ENCODE measurements at regions not wholly inside any gene's neighbourhood (a gene's known extent, or its start where the extent isn't known, plus 50 kb on each side); places are given as distances from the start of the nearest gene placed in this dataset.

GRCh38 chr11:121241343-121242211 is 51.0 kb upstream of the SC5D start:
- DNase-seq (ENCODE audit: low read depth, low spot score) = no peak
- Mint-ChIP-seq H3K36me3 (ENCODE audit: low read depth) (no peaks in the 10 kb centered on the region), H3K4me1 (peaks cover 39% of the 10 kb centered on the region), H3K27ac (ENCODE audit: unreplicated experiment) (peak overlapping the region; percentile 57), H3K27me3 (ENCODE audit: low read depth) (no peaks in the 10 kb centered on the region), H3K4me3 (no peak overlapping the region), H3K9me3 (no peaks in the 10 kb centered on the region)
- TF ChIP-seq CTCF (conservative IDR thresholded peaks at IDR 0.05) = no peak

Measured in neural crest cell (in vitro differentiated cells).